Keratinocyte (primary cell): ENCODE measurements at regions not wholly inside any gene's neighbourhood (a gene's known extent, or its start where the extent isn't known, plus 50 kb on each side); places are given as distances from the start of the nearest gene placed in this dataset.

ENCODE experiments used
- CTCF ChIP-seq, 3 experiments: IDR thresholded peaks in 1 of 3; conservative IDR thresholded peaks in 1 of 3; optimal IDR thresholded peaks in 1 of 3; 2 replicates in 2 of 3; 3 replicates in 1 of 3; pipeline versions ENCODE3 to v1.5.1; 2011; ENCODE audit warnings: low read length in 3 of 3, mild to moderate bottlenecking in 3 of 3, moderate library complexity in 2 of 3, control low read depth in 1 of 3, inconsistent platforms in 1 of 3; ENCODE audit not compliant: insufficient read depth in 2 of 3; ENCODE audit errors: extremely low read depth in 1 of 3
- EZH2 ChIP-seq: IDR thresholded peaks from one replicate; pipeline ENCODE4 v1.6.1; 2012; ENCODE audit warnings: inconsistent platforms, mild to moderate bottlenecking, low read length, moderate library complexity

- TF ChIP-seq CTCF (optimal IDR thresholded peaks at IDR 0.05 in 1 of 3, IDR thresholded peaks at IDR 0.05 in 1 of 3, conservative IDR thresholded peaks at IDR 0.05 in 1 of 3; ENCODE audit: extremely low read depth in 1 of 3, insufficient read depth in 2 of 3, low read length in 3 of 3) (no peak), EZH2 (no peak)
Observed at GRCh38 chr18:1861473-1861872, 709.8 kb downstream of the METTL4 start.
